ENCODE measurements at regions not wholly inside any gene's neighbourhood (a gene's known extent, or its start where the extent isn't known, plus 50 kb on each side); places are given as distances from the start of the nearest gene placed in this dataset.

GRCh38 chr4:154132406-154132805 lies 343.5 kb upstream of the SFRP2 start:
- intact Hi-C loops (cut with DNase I), result no loop called here
- no peak for DNase-seq (ENCODE audit: low spot score)
- WGBS, result 91% methylated on average over 1 of the region's 1 CpG
- H3K9me3 ChIP-seq, result no peaks in the 10 kb centered on the region
- TF ChIP-seq POLR2AphosphoS5 (IDR thresholded peaks at IDR 0.05) (no peak), POLR2A (IDR thresholded peaks at IDR 0.05) (no peak)
- TF ChIP-seq, protein P1, sequence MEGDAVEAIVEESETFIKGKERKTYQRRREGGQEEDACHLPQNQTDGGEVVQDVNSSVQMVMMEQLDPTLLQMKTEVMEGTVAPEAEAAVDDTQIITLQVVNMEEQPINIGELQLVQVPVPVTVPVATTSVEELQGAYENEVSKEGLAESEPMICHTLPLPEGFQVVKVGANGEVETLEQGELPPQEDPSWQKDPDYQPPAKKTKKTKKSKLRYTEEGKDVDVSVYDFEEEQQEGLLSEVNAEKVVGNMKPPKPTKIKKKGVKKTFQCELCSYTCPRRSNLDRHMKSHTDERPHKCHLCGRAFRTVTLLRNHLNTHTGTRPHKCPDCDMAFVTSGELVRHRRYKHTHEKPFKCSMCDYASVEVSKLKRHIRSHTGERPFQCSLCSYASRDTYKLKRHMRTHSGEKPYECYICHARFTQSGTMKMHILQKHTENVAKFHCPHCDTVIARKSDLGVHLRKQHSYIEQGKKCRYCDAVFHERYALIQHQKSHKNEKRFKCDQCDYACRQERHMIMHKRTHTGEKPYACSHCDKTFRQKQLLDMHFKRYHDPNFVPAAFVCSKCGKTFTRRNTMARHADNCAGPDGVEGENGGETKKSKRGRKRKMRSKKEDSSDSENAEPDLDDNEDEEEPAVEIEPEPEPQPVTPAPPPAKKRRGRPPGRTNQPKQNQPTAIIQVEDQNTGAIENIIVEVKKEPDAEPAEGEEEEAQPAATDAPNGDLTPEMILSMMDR (IDR thresholded peaks at IDR 0.05), result no peak
- no peaks in the 10 kb centered on the region for H3K36me3 ChIP-seq
- H3K27ac ChIP-seq, result no peak overlapping the region
- no peak overlapping the region for H3K4me3 ChIP-seq
- no peaks in the 10 kb centered on the region for H3K4me1 ChIP-seq (replicated peaks)
- no peaks in the 10 kb centered on the region for H3K27me3 ChIP-seq (replicated peaks; ENCODE audit: insufficient read depth)

GRCh38 chr4:154126276-154126675 lies 337.4 kb upstream of the SFRP2 start:
- DNase-seq (ENCODE audit: low spot score), result no peak
- no peak overlapping the region for H3K27ac ChIP-seq
- H3K4me3 ChIP-seq, result no peak overlapping the region
- intact Hi-C loops (cut with DNase I), result no loop called here
- H3K4me1 ChIP-seq (replicated peaks), result no peaks in the 10 kb centered on the region
- H3K27me3 ChIP-seq (replicated peaks; ENCODE audit: insufficient read depth), result no peaks in the 10 kb centered on the region
- TF ChIP-seq, protein P1 (IDR thresholded peaks at IDR 0.05), result no peak
- TF ChIP-seq POLR2A (IDR thresholded peaks at IDR 0.05), result no peak
- TF ChIP-seq POLR2AphosphoS5 (IDR thresholded peaks at IDR 0.05), result no peak
- no peaks in the 10 kb centered on the region for H3K9me3 ChIP-seq
- H3K36me3 ChIP-seq, result no peaks in the 10 kb centered on the region
- 92% methylated on average over 1 of the region's 1 CpG for WGBS

DNA sequence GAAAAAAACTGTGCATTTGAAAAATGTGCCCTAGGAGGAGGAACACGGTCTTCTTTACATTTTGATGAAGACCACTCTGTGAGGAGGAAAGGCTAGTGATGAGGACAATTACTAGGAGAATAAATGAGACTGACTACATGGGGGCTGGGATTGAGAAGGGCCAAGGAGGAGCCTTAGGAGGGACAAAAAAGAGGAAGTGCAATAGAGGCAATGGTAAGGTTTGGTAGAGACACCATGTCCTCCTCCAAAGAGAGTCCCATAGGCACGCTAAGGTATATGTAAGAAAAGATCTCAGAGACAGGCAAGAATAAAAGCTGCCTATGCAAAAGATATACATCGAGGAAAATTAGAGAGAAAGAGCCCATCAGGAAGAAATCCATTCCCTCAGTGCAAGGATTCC lies 336.5 kb upstream of the SFRP2 start:
- intact Hi-C loops (cut with DNase I), result no loop called here
- no peak for TF ChIP-seq POLR2A (IDR thresholded peaks at IDR 0.05)
- TF ChIP-seq POLR2AphosphoS5 (IDR thresholded peaks at IDR 0.05), result no peak
- TF ChIP-seq, protein P1 (IDR thresholded peaks at IDR 0.05), result no peak

DNA sequence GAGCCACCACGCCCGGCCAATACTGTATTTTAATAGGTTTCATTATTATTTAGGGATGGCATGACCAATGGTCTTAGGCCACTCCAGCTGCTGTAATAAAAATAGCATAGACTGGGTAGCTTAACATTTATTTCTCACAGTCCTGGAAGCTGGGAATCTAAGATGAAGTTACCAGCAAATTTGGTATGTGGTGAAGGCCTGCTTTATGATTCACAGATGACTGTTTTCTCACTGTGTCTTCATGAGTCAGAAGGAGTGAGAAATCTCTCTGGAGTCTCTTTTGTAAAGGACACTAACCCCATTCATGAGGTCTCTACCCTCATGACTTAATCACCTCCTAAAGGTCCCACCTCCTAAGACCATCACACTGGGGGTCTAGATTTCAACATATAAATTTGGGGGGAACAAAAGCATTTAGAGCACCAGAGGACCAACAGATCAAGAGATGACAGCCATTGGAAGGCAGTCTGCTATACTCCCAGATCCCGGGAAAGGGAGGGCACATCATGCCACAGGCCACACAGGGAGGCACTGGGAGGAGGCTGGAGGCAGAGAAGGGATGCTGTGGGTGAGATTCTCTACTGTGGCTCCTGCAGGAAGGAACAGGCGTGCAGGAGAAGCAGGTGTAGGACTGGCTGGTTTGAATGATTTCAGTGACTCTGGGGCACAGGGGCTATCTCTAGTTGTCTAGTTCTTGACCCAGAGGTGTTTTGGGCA lies 335.8 kb upstream of the SFRP2 start:
- Histone ChIP-seq H3K9me3 (no peaks in the 10 kb centered on the region), H3K27ac (no peak overlapping the region), H3K4me3 (no peak overlapping the region), H3K36me3 (no peaks in the 10 kb centered on the region), H3K27me3 (replicated peaks; ENCODE audit: insufficient read depth) (no peaks in the 10 kb centered on the region), H3K4me1 (replicated peaks) (no peaks in the 10 kb centered on the region)
- no peak for DNase-seq (ENCODE audit: low spot score)
- WGBS, result 71% methylated on average over 4 of the region's 4 CpGs
- intact Hi-C loops (cut with DNase I), result no loop called here
- no peak for TF ChIP-seq POLR2A (IDR thresholded peaks at IDR 0.05)
- TF ChIP-seq, protein P1 (IDR thresholded peaks at IDR 0.05), result no peak
- TF ChIP-seq POLR2AphosphoS5 (IDR thresholded peaks at IDR 0.05), result no peak

More for the DNA sequence above, 336.5 kb upstream of the SFRP2 start:
- no peaks in the 10 kb centered on the region for H3K27me3 ChIP-seq (replicated peaks; ENCODE audit: insufficient read depth)
- H3K27ac ChIP-seq, result no peak overlapping the region
- WGBS, result 94% methylated on average over 3 of the region's 3 CpGs
- H3K4me1 ChIP-seq (replicated peaks), result no peaks in the 10 kb centered on the region
- no peak overlapping the region for H3K4me3 ChIP-seq
- no peaks in the 10 kb centered on the region for H3K9me3 ChIP-seq
- no peak for DNase-seq (ENCODE audit: low spot score)
- no peaks in the 10 kb centered on the region for H3K36me3 ChIP-seq

- WGBS, result 80% methylated on average over 3 of the region's 3 CpGs
These were observed 335.0 kb upstream of the SFRP2 start for GRCh38 chr4:154123897-154124296.

More at GRCh38 chr4:154123897-154124296, 335.0 kb upstream of the SFRP2 start:
- no peaks in the 10 kb centered on the region for H3K27me3 ChIP-seq (replicated peaks; ENCODE audit: insufficient read depth)
- no peak for TF ChIP-seq POLR2AphosphoS5 (IDR thresholded peaks at IDR 0.05)
- TF ChIP-seq, protein P1 (IDR thresholded peaks at IDR 0.05), result no peak
- no peak for TF ChIP-seq POLR2A (IDR thresholded peaks at IDR 0.05)
- no peaks in the 10 kb centered on the region for H3K9me3 ChIP-seq
- DNase-seq (ENCODE audit: low spot score), result no peak
- no peaks in the 10 kb centered on the region for H3K36me3 ChIP-seq
- H3K27ac ChIP-seq, result no peak overlapping the region
- no peak overlapping the region for H3K4me3 ChIP-seq
- no peaks in the 10 kb centered on the region for H3K4me1 ChIP-seq (replicated peaks)
- intact Hi-C loops (cut with DNase I), result no loop called here
